GM12878 (cell line): ENCODE measurements at regions not wholly inside any gene's neighbourhood (a gene's known extent, or its start where the extent isn't known, plus 50 kb on each side); places are given as distances from the start of the nearest gene placed in this dataset.

Experiments used
- ATAC-seq: fragments of 200-7000 bp; cut with Tn5 transposase; 3 replicates; pipeline ENCODE4 v1.9.1; 2020; ENCODE audit warnings: mild to moderate bottlenecking, moderate library complexity
- BruUV-seq: library from RNA; stranded (reverse); fragments of 400-500 nt; replicated peaks from 2 replicates; lab custom pipeline; 2021; lab: Mats Ljungman, UMichigan
- CTCF ChIA-PET: fragments of 300-600 bp; sonication (Branson Sonifier 250); formaldehyde crosslinking; extraction: SDS; loops from one replicate; lab custom pipeline; 2021; ENCODE audit warnings: inconsistent platforms; lab: Yijun Ruan, JAX
- POLR2A ChIA-PET: fragments of 350-600 bp; formaldehyde crosslinking; extraction: SDS; loops from one replicate; lab custom pipeline; 2021; ENCODE audit warnings: inconsistent platforms; lab: Charles Lee
- RAD21 ChIA-PET: fragments of 300-600 bp; sonication (Branson Sonifier 250); formaldehyde crosslinking; loops from one replicate; lab custom pipeline; 2023; ENCODE audit warnings: antibody characterized with exemption; ENCODE audit not compliant: unreplicated experiment; lab: Charles Lee
- SMC1A ChIA-PET: fragments of 300-600 bp; sonication (Branson Sonifier 250); formaldehyde crosslinking; loops from one replicate; lab custom pipeline; 2023; ENCODE audit not compliant: unreplicated experiment, uncharacterized antibody; lab: Charles Lee
- DNase-seq: peaks from one replicate; pipeline ENCODE4 v3.0.0-alpha.2; 2011; ENCODE audit warnings: low read depth, low spot score
- FAIRE-seq: peaks from 3 replicates; lab custom pipeline; 2011; peaks lifted over from hg19 to GRCh38; lab: Jason Lieb, UNC
- H2AFZ ChIP-seq: 2 replicates; pipeline ENCODE4 v1.6.0; 2011; ENCODE audit warnings: low read depth, low read length, control low read depth; ENCODE audit not compliant: control insufficient read depth
- H3K27ac ChIP-seq: 2 replicates; pipeline ENCODE4 v1.5.1; 2011; ENCODE audit warnings: control low read depth; ENCODE audit not compliant: control insufficient read depth, insufficient read depth
- H3K27me3 ChIP-seq, 2 experiments: replicated peaks in 1 of 2; 2 replicates each; pipeline versions ENCODE4 v1.6.0 to v1.6.1; 2011; ENCODE audit warnings: low read length in 1 of 2; ENCODE audit not compliant: control insufficient read depth in 2 of 2, insufficient read depth in 2 of 2
- H3K36me3 ChIP-seq, 2 experiments: 2 replicates each; pipeline ENCODE4 v1.5.1; 2011; ENCODE audit warnings: low read length in 1 of 2; ENCODE audit not compliant: control insufficient read depth in 2 of 2, insufficient read depth in 2 of 2
- H3K4me1 ChIP-seq: 2 replicates; pipeline ENCODE4 v1.6.1; 2011; ENCODE audit warnings: mild to moderate bottlenecking, low read length, moderate library complexity, mixed read lengths; ENCODE audit not compliant: control insufficient read depth, insufficient read depth
- H3K4me2 ChIP-seq: 2 replicates; pipeline ENCODE4 v1.6.0; 2011; ENCODE audit warnings: control low read depth; ENCODE audit not compliant: control insufficient read depth, insufficient read depth
- H3K4me3 ChIP-seq: fragments of 200-600 bp; sonication (generic); 2 replicates; pipeline ENCODE4 v1.5.1; 2016
- H3K79me2 ChIP-seq: 2 replicates; pipeline ENCODE4 v1.6.0; 2011; ENCODE audit warnings: low read length; ENCODE audit not compliant: control insufficient read depth, insufficient read depth
- H3K9ac ChIP-seq: 2 replicates; pipeline ENCODE4 v1.8.0; 2011; ENCODE audit warnings: low read length, control low read depth, mixed read lengths; ENCODE audit not compliant: control insufficient read depth, insufficient read depth
- H3K9me3 ChIP-seq: replicated peaks from 3 replicates; pipeline ENCODE4 v1.5.1; 2011; ENCODE audit warnings: mild to moderate bottlenecking, low read length; ENCODE audit not compliant: control insufficient read depth, insufficient read depth
- H4K20me1 ChIP-seq: 2 replicates; pipeline ENCODE4 v1.6.0; 2011; ENCODE audit not compliant: control insufficient read depth, insufficient read depth
- BCL11A ChIP-seq: IDR thresholded peaks from 2 replicates; pipeline ENCODE4 v1.6.1; 2011; ENCODE audit warnings: low read depth, low read length
- CHD4 ChIP-seq: fragments of 200-600 bp; sonication (generic); IDR thresholded peaks from 2 replicates; pipeline ENCODE4 v1.6.1; 2016; ENCODE audit warnings: mild to moderate bottlenecking
- CUX1 ChIP-seq: IDR thresholded peaks from 2 replicates; pipeline ENCODE4 v1.6.1; 2012; ENCODE audit warnings: improper control_type of control experiment, low read depth, low read length; ENCODE audit not compliant: insufficient replicate concordance
- HDAC6 ChIP-seq: fragments of 200-600 bp; sonication (generic); IDR thresholded peaks from one replicate; pipeline ENCODE4 v1.8.0; 2017; ENCODE audit warnings: antibody characterized with exemption; ENCODE audit not compliant: unreplicated experiment
- NFYA ChIP-seq: IDR thresholded peaks from 2 replicates; pipeline ENCODE4 v1.6.1; 2011; ENCODE audit warnings: low read depth, mild to moderate bottlenecking, low read length, improper control_type of control experiment, borderline replicate concordance
- NR2C2 ChIP-seq: IDR thresholded peaks from 2 replicates; pipeline ENCODE4 v1.6.1; 2011; ENCODE audit warnings: borderline replicate concordance, low read depth; ENCODE audit not compliant: control insufficient read depth, insufficient read length
- RAD21 ChIP-seq: IDR thresholded peaks from 2 replicates; pipeline ENCODE4 v1.6.1; 2011; ENCODE audit warnings: mild to moderate bottlenecking, low read depth, low read length, moderate library complexity; ENCODE audit not compliant: insufficient read depth
- RB1 ChIP-seq: fragments of 450-650 bp; formaldehyde crosslinking; IDR thresholded peaks from 2 replicates; pipeline ENCODE4 v1.6.1; 2017; ENCODE audit warnings: mild to moderate bottlenecking, borderline replicate concordance
- SMAD5 ChIP-seq: IDR thresholded peaks from 2 replicates; pipeline ENCODE4 v1.6.1; 2016; ENCODE audit warnings: antibody characterized with exemption, low read depth
- SREBF1 ChIP-seq: IDR thresholded peaks from 2 replicates; pipeline ENCODE4 v1.6.1; 2012; ENCODE audit warnings: mild to moderate bottlenecking, low read length
- SREBF2 ChIP-seq: IDR thresholded peaks from 2 replicates; pipeline ENCODE4 v1.6.1; 2012; ENCODE audit warnings: mild to moderate bottlenecking, low read length
- TCF7 ChIP-seq: IDR thresholded peaks from 2 replicates; pipeline ENCODE4 v1.6.1; 2014; ENCODE audit warnings: antibody characterized with exemption, borderline replicate concordance
- in situ Hi-C: fragments of 300-500 bp; cut with MboI; formaldehyde crosslinking; loops from 9 replicates; pipeline ENCODE4 v1.14.3; 2018; ENCODE audit warnings: mixed read lengths
- intact Hi-C: fragments of 100-400 bp; cut with micrococcal nuclease; formaldehyde crosslinking; loops from one replicate; pipeline ENCODE4 v1.14.2; 2022; ENCODE audit not compliant: unreplicated experiment
- TF ChIP-seq, protein P1 (sequence below): IDR thresholded peaks from 2 replicates; pipeline ENCODE4 v1.6.1; 2011; ENCODE audit warnings: mild to moderate bottlenecking, low read depth, low read length, moderate library complexity; ENCODE audit not compliant: insufficient replicate concordance
- TF ChIP-seq, protein P2 (sequence below): fragments of 450-650 bp; IDR thresholded peaks from 2 replicates; pipeline ENCODE4 v1.6.1; 2017; ENCODE audit warnings: antibody characterized with exemption, mild to moderate bottlenecking, moderate library complexity

GRCh38 chr2:167506395-167506794 lies 618.1 kb downstream of the XIRP2 start (continued):
- TF ChIP-seq, protein P1, sequence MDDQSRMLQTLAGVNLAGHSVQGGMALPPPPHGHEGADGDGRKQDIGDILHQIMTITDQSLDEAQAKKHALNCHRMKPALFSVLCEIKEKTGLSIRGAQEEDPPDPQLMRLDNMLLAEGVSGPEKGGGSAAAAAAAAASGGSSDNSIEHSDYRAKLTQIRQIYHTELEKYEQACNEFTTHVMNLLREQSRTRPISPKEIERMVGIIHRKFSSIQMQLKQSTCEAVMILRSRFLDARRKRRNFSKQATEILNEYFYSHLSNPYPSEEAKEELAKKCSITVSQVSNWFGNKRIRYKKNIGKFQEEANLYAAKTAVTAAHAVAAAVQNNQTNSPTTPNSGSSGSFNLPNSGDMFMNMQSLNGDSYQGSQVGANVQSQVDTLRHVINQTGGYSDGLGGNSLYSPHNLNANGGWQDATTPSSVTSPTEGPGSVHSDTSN: no peak
- no peak for TF ChIP-seq BCL11A

DNA sequence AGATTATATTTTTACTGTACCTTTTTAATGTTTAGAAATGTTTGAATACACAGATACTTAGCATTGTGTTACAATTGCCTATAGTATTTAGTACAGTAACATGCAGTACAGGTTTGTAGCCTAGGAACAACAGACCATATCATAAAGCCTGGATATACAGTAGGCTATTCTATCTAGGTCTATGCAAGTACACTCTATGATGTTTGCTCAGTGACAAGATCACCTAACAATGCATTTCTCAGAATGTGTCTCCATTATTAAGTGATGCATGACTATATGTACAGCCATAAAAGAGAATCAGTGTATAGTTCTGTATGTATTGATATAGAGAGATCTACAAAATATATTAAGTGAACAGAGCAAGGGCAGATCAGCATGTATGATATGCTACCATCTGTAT lies 616.4 kb downstream of the XIRP2 start:
- POLR2A ChIA-PET: no interaction called here
- RAD21 ChIA-PET: no interaction called here
- Histone ChIP-seq H3K4me1 (no peaks in the 10 kb centered on the region), H2AFZ (no peak overlapping the region), H3K36me3 (no peaks in the 10 kb centered on the region), H3K27me3 (no peaks in the 10 kb centered on the region), H3K4me2 (no peak overlapping the region), H3K27ac (no peak overlapping the region), H3K79me2 (no peaks in the 10 kb centered on the region), H3K4me3 (no peak overlapping the region), H4K20me1 (no peaks in the 10 kb centered on the region), H3K9me3 (no peaks in the 10 kb centered on the region), H3K9ac (no peak overlapping the region)
- intact Hi-C loops (no loop called here), in situ Hi-C loops (no loop called here)
- SMC1A ChIA-PET: no interaction called here
- FAIRE-seq (no peak), DNase-seq (no peak), ATAC-seq (no peak)
- CTCF ChIA-PET: no interaction called here
- BruUV-seq: no TSS peak
- no peak for TF ChIP-seq SREBF2
- TF ChIP-seq, protein P1: no peak
- no peak for TF ChIP-seq NR2C2
- TF ChIP-seq, protein P2, sequence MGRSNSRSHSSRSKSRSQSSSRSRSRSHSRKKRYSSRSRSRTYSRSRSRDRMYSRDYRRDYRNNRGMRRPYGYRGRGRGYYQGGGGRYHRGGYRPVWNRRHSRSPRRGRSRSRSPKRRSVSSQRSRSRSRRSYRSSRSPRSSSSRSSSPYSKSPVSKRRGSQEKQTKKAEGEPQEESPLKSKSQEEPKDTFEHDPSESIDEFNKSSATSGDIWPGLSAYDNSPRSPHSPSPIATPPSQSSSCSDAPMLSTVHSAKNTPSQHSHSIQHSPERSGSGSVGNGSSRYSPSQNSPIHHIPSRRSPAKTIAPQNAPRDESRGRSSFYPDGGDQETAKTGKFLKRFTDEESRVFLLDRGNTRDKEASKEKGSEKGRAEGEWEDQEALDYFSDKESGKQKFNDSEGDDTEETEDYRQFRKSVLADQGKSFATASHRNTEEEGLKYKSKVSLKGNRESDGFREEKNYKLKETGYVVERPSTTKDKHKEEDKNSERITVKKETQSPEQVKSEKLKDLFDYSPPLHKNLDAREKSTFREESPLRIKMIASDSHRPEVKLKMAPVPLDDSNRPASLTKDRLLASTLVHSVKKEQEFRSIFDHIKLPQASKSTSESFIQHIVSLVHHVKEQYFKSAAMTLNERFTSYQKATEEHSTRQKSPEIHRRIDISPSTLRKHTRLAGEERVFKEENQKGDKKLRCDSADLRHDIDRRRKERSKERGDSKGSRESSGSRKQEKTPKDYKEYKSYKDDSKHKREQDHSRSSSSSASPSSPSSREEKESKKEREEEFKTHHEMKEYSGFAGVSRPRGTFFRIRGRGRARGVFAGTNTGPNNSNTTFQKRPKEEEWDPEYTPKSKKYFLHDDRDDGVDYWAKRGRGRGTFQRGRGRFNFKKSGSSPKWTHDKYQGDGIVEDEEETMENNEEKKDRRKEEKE: no peak
- TF ChIP-seq HDAC6: no peak
- TF ChIP-seq NFYA: no peak
- no peak for TF ChIP-seq TCF7
- no peak for TF ChIP-seq RAD21
- TF ChIP-seq CUX1: no peak
- no peak for TF ChIP-seq SMAD5
- no peak for TF ChIP-seq SREBF1
- no peak for TF ChIP-seq RB1
- no peak for TF ChIP-seq CHD4
